ENCODE measurements at regions not wholly inside any gene's neighbourhood (a gene's known extent, or its start where the extent isn't known, plus 50 kb on each side); places are given as distances from the start of the nearest gene placed in this dataset.

DNA sequence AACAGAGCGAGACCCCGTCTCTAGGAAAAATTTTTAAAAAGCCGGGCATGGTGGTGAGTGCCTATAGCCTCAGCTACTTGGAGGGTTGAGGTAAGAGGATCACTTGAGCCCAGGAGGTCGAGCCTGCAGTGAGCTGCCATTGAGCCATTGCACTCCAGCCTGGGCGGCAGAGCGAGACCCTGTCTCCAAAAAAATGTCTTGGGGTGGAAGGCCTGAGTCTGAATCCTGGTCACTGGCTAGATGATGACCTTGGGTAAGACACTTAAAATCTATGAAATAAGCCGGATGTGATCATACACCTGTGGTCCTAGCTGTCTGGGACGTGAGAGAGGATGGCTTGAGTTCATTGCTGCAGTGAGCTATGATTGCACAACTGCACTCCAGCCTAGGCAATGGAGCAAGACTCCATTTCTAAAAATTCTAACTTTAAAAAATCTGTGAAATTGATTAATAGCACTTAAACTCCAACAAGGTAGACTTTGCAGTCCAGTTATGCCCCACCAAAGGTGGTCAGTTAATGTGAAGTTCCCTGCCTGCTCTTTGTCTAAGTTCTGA lies 157.3 kb upstream of the UMPS start:
- TF ChIP-seq, protein P1, sequence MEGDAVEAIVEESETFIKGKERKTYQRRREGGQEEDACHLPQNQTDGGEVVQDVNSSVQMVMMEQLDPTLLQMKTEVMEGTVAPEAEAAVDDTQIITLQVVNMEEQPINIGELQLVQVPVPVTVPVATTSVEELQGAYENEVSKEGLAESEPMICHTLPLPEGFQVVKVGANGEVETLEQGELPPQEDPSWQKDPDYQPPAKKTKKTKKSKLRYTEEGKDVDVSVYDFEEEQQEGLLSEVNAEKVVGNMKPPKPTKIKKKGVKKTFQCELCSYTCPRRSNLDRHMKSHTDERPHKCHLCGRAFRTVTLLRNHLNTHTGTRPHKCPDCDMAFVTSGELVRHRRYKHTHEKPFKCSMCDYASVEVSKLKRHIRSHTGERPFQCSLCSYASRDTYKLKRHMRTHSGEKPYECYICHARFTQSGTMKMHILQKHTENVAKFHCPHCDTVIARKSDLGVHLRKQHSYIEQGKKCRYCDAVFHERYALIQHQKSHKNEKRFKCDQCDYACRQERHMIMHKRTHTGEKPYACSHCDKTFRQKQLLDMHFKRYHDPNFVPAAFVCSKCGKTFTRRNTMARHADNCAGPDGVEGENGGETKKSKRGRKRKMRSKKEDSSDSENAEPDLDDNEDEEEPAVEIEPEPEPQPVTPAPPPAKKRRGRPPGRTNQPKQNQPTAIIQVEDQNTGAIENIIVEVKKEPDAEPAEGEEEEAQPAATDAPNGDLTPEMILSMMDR (conservative IDR thresholded peaks at IDR 0.05; ENCODE audit: low read length) = no peak
- no peak for TF ChIP-seq EZH2phosphoT487 (IDR thresholded peaks at IDR 0.05; ENCODE audit: borderline replicate concordance)

Measured in Loucy (cell line).